H1 (cell line): ENCODE measurements at regions not wholly inside any gene's neighbourhood (a gene's known extent, or its start where the extent isn't known, plus 50 kb on each side); places are given as distances from the start of the nearest gene placed in this dataset.
"Not testable (repeated sequence)": the region's sequence is repeated elsewhere in the genome, so short reads cannot be mapped to it uniquely, and the experiment has no call there.

Experiments used
- ASH2L ChIP-seq: fragments of 200-600, 300-600 bp; sonication (generic); IDR thresholded peaks from one replicate; pipeline ENCODE4 v1.7.1; 2017; ENCODE audit warnings: low read length
- CEBPB ChIP-seq: IDR thresholded peaks from 2 replicates; pipeline ENCODE4 v1.6.1; 2012; ENCODE audit warnings: low read depth, low read length
- SIX5 ChIP-seq: IDR thresholded peaks from 2 replicates; pipeline ENCODE4 v1.6.1; 2011; ENCODE audit warnings: mild to moderate bottlenecking, low read depth, low read length
- SP1 ChIP-seq: IDR thresholded peaks from 2 replicates; pipeline ENCODE4 v1.6.1; 2011; ENCODE audit warnings: low read depth, low read length
- TF ChIP-seq, protein P1 (sequence below), 3 experiments: IDR thresholded peaks; 1 replicate in 2 of 3; 2 replicates in 1 of 3; pipeline versions ENCODE4 v1.5.1 to v1.6.1; 2011; ENCODE audit warnings: low read length in 3 of 3, mild to moderate bottlenecking in 3 of 3, inconsistent platforms in 2 of 3, low read depth in 1 of 3, moderate library complexity in 1 of 3; ENCODE audit not compliant: insufficient read depth in 1 of 3; ENCODE audit errors: control extremely low read depth in 1 of 3

DNA sequence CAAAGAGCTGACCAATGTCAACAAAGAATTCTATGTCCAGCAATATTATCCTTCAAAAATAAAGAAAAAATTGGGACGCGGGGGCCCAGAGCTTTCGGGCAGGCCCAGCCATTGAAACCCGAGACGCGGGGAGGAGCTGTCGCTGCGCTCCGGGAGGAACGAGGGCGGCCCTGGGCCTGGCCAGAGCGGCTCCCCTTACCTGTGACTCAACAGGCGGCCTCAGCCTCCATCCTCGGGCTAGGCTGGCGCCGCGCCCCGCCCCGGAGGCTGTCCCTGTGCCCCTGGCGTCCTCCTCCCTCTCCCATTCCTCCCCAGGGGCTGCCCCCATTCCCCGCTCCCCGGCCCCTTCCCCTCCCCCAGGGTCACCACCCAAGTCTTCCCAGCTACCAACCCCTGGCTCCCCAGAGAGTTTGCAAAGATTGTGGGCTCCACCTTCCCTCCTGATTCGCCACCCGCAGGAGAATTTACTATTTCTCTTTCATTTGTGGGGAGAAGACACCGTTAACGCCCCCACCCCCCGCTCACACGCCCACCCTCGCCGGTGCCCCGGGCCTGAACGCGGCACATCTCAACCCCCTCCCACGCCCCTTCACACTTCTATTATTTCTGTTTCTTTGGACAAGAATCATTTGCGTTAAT lies 127.9 kb downstream of the ARRDC4 start:
- not testable (repeated sequence) for TF ChIP-seq SP1, SIX5, ASH2L, CEBPB
- TF ChIP-seq, protein P1, sequence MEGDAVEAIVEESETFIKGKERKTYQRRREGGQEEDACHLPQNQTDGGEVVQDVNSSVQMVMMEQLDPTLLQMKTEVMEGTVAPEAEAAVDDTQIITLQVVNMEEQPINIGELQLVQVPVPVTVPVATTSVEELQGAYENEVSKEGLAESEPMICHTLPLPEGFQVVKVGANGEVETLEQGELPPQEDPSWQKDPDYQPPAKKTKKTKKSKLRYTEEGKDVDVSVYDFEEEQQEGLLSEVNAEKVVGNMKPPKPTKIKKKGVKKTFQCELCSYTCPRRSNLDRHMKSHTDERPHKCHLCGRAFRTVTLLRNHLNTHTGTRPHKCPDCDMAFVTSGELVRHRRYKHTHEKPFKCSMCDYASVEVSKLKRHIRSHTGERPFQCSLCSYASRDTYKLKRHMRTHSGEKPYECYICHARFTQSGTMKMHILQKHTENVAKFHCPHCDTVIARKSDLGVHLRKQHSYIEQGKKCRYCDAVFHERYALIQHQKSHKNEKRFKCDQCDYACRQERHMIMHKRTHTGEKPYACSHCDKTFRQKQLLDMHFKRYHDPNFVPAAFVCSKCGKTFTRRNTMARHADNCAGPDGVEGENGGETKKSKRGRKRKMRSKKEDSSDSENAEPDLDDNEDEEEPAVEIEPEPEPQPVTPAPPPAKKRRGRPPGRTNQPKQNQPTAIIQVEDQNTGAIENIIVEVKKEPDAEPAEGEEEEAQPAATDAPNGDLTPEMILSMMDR (IDR thresholded peaks at IDR 0.05; ENCODE audit: control extremely low read depth in 1 of 3, insufficient read depth in 1 of 3, low read depth in 1 of 3, low read length in 3 of 3): not testable (repeated sequence)
